HG03457 (cell line): ENCODE measurements at regions not wholly inside any gene's neighbourhood (a gene's known extent, or its start where the extent isn't known, plus 50 kb on each side); places are given as distances from the start of the nearest gene placed in this dataset.
"Not testable (repeated sequence)": the region's sequence is repeated elsewhere in the genome, so short reads cannot be mapped to it uniquely, and the experiment has no call there.

Experiments used
- ATAC-seq: cut with Tn5 transposase; IDR thresholded peaks from one replicate; pipeline ENCODE4 v1.9.1; 2021; ENCODE audit warnings: moderate number of reproducible peaks; ENCODE audit not compliant: unreplicated experiment

DNA sequence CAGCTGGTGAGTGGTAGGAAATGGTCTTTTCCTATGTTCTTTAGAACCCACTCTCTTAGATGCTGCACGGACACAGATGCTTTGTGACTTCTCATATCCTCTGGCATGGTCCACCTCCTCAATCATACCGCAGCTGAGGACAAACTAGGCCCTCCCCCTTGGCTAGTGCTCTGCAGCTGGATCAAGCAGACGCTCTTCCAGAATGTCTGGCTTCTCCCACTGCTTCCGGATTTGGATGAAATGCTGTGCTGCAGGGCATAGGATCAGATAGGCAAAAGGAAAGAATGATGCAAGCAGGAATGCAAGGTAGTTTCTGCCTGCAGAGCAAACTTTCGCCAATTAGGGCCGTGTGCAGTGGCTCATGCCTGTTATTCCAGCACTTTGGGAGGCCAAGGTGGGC, 75.7 kb upstream of the SLC4A7 start:
- ATAC-seq, result no peak

- no peak for ATAC-seq
These were observed 75.2 kb upstream of the SLC4A7 start for GRCh38 chr3:27559381-27559780.

GRCh38 chr3:27557411-27557810, 73.2 kb upstream of the SLC4A7 start:
- ATAC-seq, result no peak

GRCh38 chr3:27556887-27557286, 72.7 kb upstream of the SLC4A7 start:
- ATAC-seq, result no peak

GRCh38 chr3:27554706-27555105, 70.5 kb upstream of the SLC4A7 start:
- ATAC-seq, result no peak

DNA sequence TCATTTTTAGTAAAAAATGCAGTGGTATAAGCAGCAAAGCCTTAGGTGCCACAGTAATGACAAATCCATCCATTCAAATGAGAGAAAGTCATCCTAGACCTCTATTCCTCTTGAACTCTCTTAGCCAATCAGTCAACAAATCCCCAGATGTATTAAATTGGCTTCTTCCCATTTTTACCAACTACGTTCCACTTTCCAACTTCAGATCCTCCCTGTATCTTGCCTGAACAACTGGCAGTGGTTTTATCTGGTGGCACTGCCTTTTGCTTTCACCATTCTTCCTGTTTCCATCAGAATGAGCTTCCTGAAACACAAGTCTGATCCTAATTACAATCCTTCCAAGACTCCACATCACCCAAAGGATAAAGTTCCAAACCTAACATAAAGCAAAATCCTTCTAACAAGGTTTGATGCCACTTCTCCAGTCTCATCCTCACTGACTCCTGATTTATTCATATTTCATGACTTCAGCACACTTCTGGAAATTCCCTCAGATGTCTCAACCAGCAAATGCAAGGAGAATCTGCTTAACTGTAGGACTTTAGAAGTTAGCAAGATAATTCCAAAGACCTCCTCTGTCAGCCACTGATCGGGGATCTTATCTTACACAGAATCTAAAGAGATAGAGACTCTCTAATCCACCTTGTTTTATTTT, 69.8 kb upstream of the SLC4A7 start:
- ATAC-seq, result no peak

GRCh38 chr3:27552708-27553107, 68.5 kb upstream of the SLC4A7 start:
- ATAC-seq, result not testable (repeated sequence)

GRCh38 chr3:27551413-27551812, 67.2 kb upstream of the SLC4A7 start:
- not testable (repeated sequence) for ATAC-seq

- no peak for ATAC-seq
These were observed 60.9 kb upstream of the SLC4A7 start for GRCh38 chr3:27545061-27545460.

GRCh38 chr3:27544372-27544865, 60.2 kb upstream of the SLC4A7 start:
- ATAC-seq, result no peak

GRCh38 chr3:27542476-27542875, 58.3 kb upstream of the SLC4A7 start:
- ATAC-seq, result no peak

DNA sequence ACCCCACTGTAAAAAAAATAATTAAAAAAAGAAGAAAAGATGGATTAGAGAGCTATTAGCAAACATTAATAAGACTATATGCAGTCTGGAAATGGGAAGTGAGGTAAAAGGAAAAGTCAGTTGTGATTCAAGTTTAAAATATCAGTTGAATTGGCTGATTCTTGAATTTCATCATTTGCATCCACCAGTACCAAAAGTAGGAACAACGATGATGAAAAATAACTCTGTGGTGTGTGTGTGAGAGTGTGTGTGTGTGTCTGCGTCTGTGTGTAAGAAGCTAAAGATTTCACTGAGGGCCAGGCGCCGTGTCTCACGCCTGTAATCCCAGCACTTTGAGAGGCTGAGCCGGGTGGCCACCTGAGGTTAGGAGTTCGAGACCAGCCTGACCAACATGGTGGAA, 56.0 kb upstream of the SLC4A7 start:
- no peak for ATAC-seq

DNA sequence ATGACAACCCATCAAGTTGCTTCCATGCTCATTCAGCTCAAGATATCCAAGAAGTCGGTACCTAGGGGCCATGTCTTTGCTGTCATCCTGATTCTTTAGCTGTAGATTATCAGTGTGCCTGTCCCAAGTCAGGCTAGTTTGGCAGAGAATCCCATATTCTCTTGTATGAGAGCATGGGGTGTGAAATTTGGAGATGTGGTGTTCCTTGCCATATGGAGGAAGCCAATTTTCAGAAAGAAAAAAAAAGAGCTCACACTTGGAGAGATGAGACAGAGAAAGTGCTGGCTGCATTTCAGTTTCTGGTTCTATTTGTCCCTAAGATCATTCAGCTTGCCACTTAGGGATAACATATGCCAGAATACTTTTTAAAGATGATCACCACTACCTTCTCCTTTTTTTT, 52.3 kb upstream of the SLC4A7 start:
- ATAC-seq, result no peak

GRCh38 chr3:27535809-27536392, 51.7 kb upstream of the SLC4A7 start:
- ATAC-seq, result no peak

- ATAC-seq, result no peak
These were observed 49.8 kb upstream of the SLC4A7 start for GRCh38 chr3:27533718-27534573.
